GM12891 (cell line): ENCODE measurements at regions not wholly inside any gene's neighbourhood (a gene's known extent, or its start where the extent isn't known, plus 50 kb on each side); places are given as distances from the start of the nearest gene placed in this dataset.

Experiments used
- DNase-seq: peaks from one replicate; pipeline ENCODE4 v3.0.0; 2011; ENCODE audit warnings: low spot score; ENCODE audit not compliant: insufficient read length
- FAIRE-seq: peaks from 2 replicates; lab custom pipeline; 2011; peaks lifted over from hg19 to GRCh38; lab: Jason Lieb, UNC
- PAX5 ChIP-seq: IDR thresholded peaks from 2 replicates; pipeline ENCODE4 v1.6.1; 2011; ENCODE audit warnings: low read length, moderate library complexity, mild to moderate bottlenecking; ENCODE audit not compliant: insufficient read depth, severe bottlenecking
- POLR2A ChIP-seq: IDR thresholded peaks from 2 replicates; pipeline ENCODE4 v1.6.1; 2011; ENCODE audit warnings: low read depth, low read length, control low read depth
- POLR2AphosphoS5 ChIP-seq: IDR thresholded peaks from 2 replicates; pipeline ENCODE4 v1.6.1; 2011; ENCODE audit warnings: low read depth, low read length, control low read depth
- POU2F2 ChIP-seq: IDR thresholded peaks from 2 replicates; pipeline ENCODE4 v1.6.1; 2011; ENCODE audit warnings: low read depth, mild to moderate bottlenecking, control low read depth, low read length, moderate library complexity
- SPI1 ChIP-seq: IDR thresholded peaks from 2 replicates; pipeline ENCODE4 v1.6.1; 2011; ENCODE audit warnings: low read depth, low read length, control low read depth
- TAF1 ChIP-seq: IDR thresholded peaks from 2 replicates; pipeline ENCODE4 v1.6.1; 2011; ENCODE audit warnings: low read depth, low read length, control low read depth

DNA sequence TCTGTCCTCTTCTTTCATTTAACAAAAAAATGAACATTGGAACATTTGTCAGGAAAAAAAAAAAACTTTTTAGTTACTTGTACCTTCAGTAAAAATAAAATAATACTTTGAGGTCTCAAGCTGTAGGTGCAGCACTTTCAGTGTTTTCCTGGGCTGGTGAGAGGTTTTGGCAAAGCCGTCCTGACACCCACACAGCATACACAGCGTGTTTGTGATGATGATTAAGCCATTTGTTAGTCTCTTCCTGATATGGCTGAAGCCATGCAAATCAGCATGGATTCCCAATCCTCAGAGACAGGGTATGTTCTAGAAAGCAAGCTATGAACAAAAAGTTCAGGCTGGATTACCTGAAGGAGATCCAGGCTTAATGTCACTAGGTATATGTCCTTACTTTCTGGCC is 236.8 kb downstream of the ZNF516 start:
- TF ChIP-seq TAF1 (no peak), SPI1 (no peak), POU2F2 (no peak), POLR2A (no peak), PAX5 (no peak), POLR2AphosphoS5 (no peak)
- FAIRE-seq = no peak
- DNase-seq = no peak

DNA sequence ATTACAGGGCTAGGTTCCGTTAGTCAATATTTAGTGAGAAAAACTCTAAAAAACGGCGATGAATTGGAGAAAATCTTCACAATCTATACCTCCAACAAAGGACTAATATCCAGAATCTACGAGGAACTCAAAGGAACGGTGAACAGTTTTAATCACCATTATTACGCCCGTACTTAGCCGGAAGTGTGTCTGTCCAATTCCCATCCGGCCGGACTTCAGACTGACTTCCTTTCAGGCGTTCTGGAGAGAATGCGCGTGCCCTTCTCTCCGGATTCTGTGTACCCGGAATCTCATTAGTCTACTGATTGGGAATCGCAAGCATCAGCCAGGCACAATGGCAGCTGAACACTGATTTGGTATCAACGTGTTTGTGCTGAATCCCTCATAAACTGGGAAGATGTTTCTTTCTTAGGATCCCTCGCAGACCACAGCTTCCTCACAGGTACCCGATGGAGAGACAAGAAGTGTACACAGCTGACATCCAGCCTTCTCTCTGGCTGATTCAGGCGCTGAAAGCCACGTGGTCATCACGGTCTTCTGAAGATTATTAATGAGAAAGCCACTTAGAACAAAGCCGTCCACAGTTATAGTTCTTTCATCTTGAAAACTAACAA is 239.9 kb downstream of the ZNF516 start:
- FAIRE-seq (no peak), DNase-seq (no peak)
- no peak for TF ChIP-seq SPI1
- TF ChIP-seq POU2F2 = no peak
- TF ChIP-seq TAF1 = no peak
- no peak for TF ChIP-seq PAX5
- TF ChIP-seq POLR2AphosphoS5 = no peak
- no peak for TF ChIP-seq POLR2A

DNA sequence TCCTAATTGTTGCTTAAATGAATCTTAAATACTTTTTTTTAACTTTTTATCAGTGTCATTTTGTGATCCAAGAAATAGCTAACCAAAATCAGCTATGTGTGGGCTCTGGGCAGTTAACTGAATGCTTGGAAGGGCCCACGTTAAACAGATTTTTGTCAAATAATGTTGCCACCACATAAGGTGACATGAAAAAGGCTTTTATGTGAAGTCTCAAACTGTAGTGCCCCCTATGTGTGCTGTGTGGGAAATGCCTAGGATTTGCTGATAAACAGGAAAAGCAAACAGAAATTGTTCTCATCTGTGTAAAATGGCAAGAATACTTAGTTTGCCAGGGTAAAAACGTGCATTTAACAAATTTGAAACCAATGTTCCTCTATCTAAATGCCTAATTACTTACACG is 242.2 kb downstream of the ZNF516 start:
- TF ChIP-seq TAF1 (no peak), POLR2A (no peak), POU2F2 (no peak), PAX5 (no peak), SPI1 (no peak), POLR2AphosphoS5 (no peak)
- DNase-seq (no peak), FAIRE-seq (no peak)

DNA sequence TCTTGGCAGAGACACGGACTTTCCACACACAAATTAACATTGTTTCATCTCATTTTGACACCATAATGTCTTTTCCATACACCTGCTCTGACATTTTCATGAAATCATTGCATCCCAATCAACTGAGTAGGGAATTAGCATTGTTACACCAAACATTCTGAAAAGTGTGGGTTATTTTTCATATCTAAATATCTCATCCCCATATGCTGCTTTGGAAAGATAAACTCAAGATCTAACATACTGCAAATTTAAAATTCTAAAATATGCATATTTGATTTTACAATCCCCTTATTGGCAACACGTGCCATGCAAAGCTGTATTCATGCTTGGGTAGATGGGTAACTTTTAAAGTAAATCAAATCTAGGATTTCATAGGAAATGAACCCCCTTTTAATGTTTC is 242.9 kb downstream of the ZNF516 start:
- DNase-seq (no peak), FAIRE-seq (no peak)
- no peak for TF ChIP-seq PAX5
- TF ChIP-seq POU2F2 = no peak
- no peak for TF ChIP-seq SPI1
- no peak for TF ChIP-seq POLR2AphosphoS5

DNA sequence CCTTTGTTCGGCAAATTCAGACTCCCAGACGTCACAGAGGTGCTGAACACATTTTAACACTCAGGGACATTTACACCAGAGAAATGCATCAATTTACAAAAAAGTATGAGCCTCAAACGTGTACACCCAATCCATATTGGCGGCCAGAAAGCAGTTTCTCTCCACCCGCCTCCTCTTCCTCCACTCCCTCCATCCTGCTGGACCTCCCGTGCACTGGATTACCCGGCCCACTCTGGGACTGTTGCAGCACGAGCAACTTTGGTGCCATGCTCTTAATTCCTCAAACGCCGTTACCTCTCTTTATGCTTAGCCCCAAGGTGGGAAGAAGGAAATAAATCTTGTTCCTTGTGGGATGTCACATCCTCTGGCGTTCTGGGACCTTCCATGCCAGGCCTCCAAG is 243.4 kb downstream of the ZNF516 start:
- DNase-seq (no peak), FAIRE-seq (no peak)
- TF ChIP-seq POLR2A (no peak), POU2F2 (no peak), POLR2AphosphoS5 (no peak), SPI1 (no peak), TAF1 (no peak), PAX5 (no peak)

DNA sequence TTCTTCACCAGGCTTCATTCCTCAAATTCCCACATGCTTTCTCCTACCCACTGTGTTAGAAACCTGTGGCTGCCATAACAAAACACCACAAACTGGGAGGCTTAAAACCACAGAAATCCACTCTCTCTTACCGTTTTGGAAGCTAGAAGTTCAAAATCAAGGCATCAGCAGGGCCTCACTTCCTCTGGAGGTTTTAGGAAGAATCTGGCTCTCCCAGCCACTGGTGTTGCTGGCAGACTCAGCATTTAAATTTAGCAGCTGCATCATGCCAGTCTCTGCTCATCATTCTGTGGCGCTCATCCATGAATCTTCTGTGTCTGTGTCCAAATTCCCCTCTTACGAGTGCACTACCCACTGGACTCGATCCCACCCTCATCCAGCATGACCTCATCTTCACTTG is 248.5 kb downstream of the ZNF516 start:
- TF ChIP-seq POLR2A (no peak), POU2F2 (no peak), POLR2AphosphoS5 (no peak), TAF1 (no peak), SPI1 (no peak), PAX5 (no peak)
- no peak for FAIRE-seq
- no peak for DNase-seq

DNA sequence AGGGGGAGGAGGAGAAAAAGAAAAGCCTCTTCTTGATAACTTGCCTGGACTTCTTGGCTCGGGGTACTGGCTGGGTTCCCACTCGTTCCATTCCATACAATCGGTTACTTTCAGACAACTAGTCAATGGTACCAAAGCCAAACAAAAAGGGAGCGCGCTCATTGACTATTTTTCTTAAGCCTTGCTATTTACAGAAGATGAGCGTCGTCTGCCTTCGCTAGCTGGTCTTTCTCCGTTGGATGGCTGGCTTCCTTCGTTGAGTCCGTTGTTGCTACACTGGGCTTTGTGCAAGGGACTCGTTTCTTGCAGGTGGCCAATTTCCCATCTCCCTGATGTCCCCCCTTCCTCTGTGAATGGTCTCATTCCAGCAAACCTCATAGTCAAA is 260.4 kb downstream of the ZNF516 start:
- FAIRE-seq (no peak), DNase-seq (no peak)
- no peak for TF ChIP-seq POLR2A
- no peak for TF ChIP-seq POLR2AphosphoS5
- TF ChIP-seq PAX5 = no peak
- no peak for TF ChIP-seq POU2F2
- no peak for TF ChIP-seq TAF1
- TF ChIP-seq SPI1 = no peak

DNA sequence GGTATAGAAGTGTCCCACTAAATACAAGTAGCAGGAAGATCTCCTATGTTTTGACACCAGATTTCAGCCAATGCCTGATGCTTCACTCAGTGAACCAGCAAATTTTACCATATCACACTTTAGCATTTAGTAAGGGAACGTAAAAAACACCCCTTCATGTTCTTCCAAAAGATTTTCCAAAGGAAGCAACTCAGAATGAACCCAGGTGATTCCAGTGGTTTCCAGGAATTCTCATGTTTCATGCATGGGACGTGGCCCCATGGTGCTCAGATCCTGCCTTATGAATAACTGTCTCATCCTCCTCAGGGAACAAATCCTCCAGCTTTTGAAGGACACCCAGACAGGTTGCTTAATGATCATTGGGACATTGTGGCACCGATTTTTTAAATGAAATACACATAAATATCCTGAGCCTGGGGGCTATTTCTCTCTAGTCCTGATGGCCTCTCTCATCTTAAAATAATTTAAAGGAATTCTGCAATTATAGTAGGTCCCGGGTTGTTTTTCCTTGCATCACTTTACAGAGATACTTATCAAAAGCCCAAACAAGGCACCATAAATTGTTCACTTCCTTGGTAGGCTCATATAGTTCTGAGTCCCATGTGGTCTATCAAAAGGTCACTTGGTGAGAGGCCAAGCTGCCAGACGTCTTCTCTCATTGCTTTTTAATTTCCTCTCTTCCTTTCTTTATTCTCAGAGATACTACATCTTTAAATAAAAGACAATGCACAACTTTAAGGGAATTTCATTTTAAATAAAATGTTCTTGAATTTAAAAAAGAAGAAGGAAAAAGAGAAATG is 261.0 kb downstream of the ZNF516 start:
- TF ChIP-seq POLR2A (no peak), TAF1 (no peak), POLR2AphosphoS5 (no peak), POU2F2 (no peak), SPI1 (no peak), PAX5 (no peak)
- FAIRE-seq = no peak

DNA sequence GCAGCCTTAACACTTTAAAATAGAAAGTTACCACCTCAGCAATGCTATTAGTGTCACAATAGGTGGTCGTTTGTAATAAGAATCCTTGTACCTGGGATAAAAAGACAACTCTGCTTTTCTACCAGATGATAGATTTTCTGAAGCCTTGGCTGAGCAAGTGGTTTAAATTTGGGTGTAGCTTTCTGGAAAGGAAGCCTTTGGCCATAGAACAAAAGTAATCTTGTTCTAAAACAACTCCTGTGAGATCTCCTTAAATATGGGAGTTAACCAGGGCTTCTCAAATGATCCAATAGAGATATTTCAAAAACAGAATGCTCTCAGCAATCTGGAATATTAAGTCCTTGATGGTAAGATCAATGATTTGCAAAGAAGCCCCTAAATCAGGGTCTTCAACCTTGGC is 261.6 kb downstream of the ZNF516 start:
- DNase-seq (no peak), FAIRE-seq (no peak)
- TF ChIP-seq POLR2AphosphoS5 = no peak
- TF ChIP-seq POU2F2 = no peak
- TF ChIP-seq SPI1 = no peak
- no peak for TF ChIP-seq TAF1
- no peak for TF ChIP-seq PAX5
- TF ChIP-seq POLR2A = no peak

More for the DNA sequence above, 261.0 kb downstream of the ZNF516 start:
- DNase-seq = no peak

DNA sequence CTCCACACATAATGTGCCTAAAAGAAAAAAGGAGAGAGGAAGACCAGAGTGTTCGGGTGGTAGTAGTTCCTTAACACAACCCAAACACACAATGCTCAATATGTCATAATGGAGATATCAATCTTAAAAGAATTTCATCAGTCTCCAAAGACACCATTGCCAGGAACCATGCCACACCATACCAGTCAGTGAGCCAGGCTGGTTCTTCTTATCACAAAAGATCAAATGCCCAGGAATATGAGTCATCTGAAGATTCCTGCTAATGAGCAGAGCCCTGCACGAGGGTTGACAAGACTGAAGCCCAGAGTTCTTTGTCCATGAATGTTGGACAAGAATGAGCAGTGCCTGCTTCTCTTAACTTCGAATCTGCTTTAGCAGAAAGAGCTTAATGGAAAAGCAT is 262.3 kb downstream of the ZNF516 start:
- FAIRE-seq = no peak
- TF ChIP-seq POU2F2 (no peak), PAX5 (no peak), SPI1 (no peak), POLR2A (no peak), TAF1 (no peak), POLR2AphosphoS5 (no peak)
- no peak for DNase-seq
